Activated CD4-positive, alpha-beta T cell treated with anti-CD3 and anti-CD28 coated beads for 36 hours (primary cell): ENCODE measurements at regions not wholly inside any gene's neighbourhood (a gene's known extent, or its start where the extent isn't known, plus 50 kb on each side); places are given as distances from the start of the nearest gene placed in this dataset.
"Not testable (repeated sequence)": the region's sequence is repeated elsewhere in the genome, so short reads cannot be mapped to it uniquely, and the experiment has no call there.

ENCODE experiments used
- ATAC-seq: fragments of 200-7000 bp; cut with Tn5 transposase; one replicate; pipeline ENCODE4 v1.10.0; 2021; ENCODE audit warnings: mild to moderate bottlenecking, moderate library complexity
- CTCF ChIA-PET: fragments of 350-600 bp; sonication (Branson Sonifier 250); formaldehyde crosslinking; loops from one replicate; lab custom pipeline; 2021; ENCODE audit warnings: antibody characterized with exemption; lab: Charles Lee
- POLR2A ChIA-PET: fragments of 350-600 bp; sonication (Branson Sonifier 250); formaldehyde crosslinking; loops from one replicate; lab custom pipeline; 2021; ENCODE audit warnings: antibody characterized with exemption, inconsistent platforms; lab: Charles Lee
- DNase-seq: peaks from one replicate; pipeline ENCODE4 v3.0.0-alpha.2; 2020
- H3K27ac Mint-ChIP-seq: one replicate; pipeline ENCODE4 v1.8.0; 2021; ENCODE audit warnings: mixed read lengths
- H3K27me3 Mint-ChIP-seq: one replicate; pipeline ENCODE4 v1.8.0; 2021; ENCODE audit warnings: mixed read lengths
- H3K36me3 Mint-ChIP-seq: one replicate; pipeline ENCODE4 v1.8.0; 2021; ENCODE audit warnings: low read depth, mixed read lengths
- H3K4me1 Mint-ChIP-seq: one replicate; pipeline ENCODE4 v1.8.0; 2021; ENCODE audit warnings: mixed read lengths
- H3K4me3 Mint-ChIP-seq: one replicate; pipeline ENCODE4 v1.8.0; 2021; ENCODE audit warnings: mild to moderate bottlenecking, moderate library complexity, mixed read lengths
- H3K9me3 Mint-ChIP-seq: one replicate; pipeline ENCODE4 v1.8.0; 2021; ENCODE audit warnings: low read depth, mixed read lengths
- intact Hi-C, 2 experiments: fragments of 100-400 bp; cut with DNase I in 1 of 2; cut with micrococcal nuclease in 1 of 2; formaldehyde crosslinking; loops; one replicate each; pipeline versions ENCODE4 v1.14.2 to v1.15.1; 2022 to 2024; cut with DNase I, micrococcal nuclease

DNA sequence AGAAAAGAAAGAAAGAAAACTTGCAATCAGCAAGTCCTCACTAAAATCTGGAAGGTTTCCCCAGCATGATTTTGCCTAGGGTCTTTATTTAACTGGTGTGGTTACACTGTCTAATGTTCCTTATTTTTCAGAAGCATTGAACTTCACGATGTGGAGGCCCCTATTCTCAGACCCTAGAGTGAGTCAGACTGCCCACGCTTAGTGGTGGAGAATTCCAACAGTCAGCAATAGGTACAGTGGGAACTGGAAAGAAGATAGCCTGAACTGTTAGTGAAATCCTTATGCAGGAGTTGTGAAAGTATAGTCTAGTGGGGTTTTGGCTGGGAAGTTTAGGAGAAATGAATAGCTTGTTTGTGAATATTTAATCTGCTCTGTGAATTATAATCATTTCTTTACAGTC is 115.0 kb downstream of the FZD1 start:
- ChIA-PET CTCF (no interaction called here), POLR2A (no interaction called here)
- DNase-seq: no peak
- Mint-ChIP-seq H3K4me3 (no peak overlapping the region), H3K36me3 (no peaks in the 10 kb centered on the region), H3K27me3 (no peaks in the 10 kb centered on the region), H3K9me3 (no peaks in the 10 kb centered on the region), H3K4me1 (no peaks in the 10 kb centered on the region), H3K27ac (no peak overlapping the region)
- ATAC-seq: no peak
- intact Hi-C loops: no loop called here

DNA sequence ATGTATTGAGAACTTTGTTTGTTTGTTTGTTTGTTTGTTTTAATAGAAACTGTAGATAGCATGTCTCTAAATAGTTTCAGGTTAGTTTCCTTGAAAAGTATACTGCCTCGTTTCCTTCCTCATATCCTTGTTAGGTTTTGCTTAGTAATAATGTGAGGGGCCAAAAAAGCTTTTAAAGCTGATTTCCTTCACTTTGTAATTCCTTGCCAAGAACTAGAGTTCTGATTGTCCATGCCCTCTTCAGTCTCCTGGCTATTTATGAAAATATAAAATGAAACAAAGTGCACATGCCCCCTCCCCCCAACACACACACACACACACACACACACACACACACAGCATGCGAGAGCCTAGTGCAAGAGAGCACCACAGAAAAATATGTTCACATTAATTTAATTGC is 115.8 kb downstream of the FZD1 start:
- ATAC-seq (no peak), DNase-seq (no peak)
- H3K36me3 Mint-ChIP-seq: no peaks in the 10 kb centered on the region
- POLR2A ChIA-PET: no interaction called here
- no peaks in the 10 kb centered on the region for H3K4me1 Mint-ChIP-seq
- intact Hi-C loops: no loop called here
- no peak overlapping the region for H3K27ac Mint-ChIP-seq
- CTCF ChIA-PET: no interaction called here
- no peaks in the 10 kb centered on the region for H3K27me3 Mint-ChIP-seq
- no peaks in the 10 kb centered on the region for H3K9me3 Mint-ChIP-seq
- no peak overlapping the region for H3K4me3 Mint-ChIP-seq

DNA sequence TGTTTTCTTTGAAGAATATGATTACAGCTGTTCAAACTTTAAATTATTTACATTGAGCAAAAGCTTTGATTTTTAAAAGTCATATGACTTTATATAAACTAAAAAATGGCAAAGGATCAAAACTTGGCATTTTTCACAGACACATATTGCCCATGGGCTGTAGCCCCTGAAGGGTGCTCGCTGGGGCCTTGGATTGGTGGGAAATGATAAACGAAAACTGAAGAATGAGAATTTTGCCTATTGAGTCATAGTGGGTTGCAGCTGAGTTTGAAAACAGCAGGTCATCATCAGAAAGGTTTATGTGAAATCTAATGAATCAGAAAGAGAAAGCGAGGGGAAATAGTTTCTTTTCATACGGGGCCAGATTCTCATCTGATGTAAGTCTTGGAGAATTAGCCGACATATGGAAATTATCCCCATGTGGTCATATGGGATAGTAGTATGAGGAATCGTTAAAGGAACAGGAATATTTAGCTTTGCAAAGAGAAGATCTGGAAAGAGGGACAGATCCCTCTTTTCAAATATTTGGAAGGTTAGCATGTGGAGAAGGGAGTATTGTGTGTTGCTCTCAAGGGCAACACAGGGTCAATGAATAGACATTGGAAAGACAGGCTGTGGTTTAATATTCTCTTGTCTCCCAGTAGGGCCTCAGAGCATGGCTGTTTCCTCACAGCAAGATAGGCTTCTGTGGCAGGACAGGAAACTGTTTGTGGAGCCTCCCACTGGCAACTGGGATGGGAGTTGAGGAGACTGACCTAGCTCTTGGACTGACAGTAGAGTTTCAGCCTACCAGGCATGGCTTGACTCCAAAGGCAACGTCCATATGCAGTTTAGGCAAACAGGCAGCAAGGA is 119.0 kb downstream of the FZD1 start:
- Mint-ChIP-seq H3K27ac (no peak overlapping the region), H3K36me3 (no peaks in the 10 kb centered on the region), H3K27me3 (no peaks in the 10 kb centered on the region), H3K4me3 (no peak overlapping the region), H3K4me1 (no peaks in the 10 kb centered on the region), H3K9me3 (no peaks in the 10 kb centered on the region)
- ChIA-PET CTCF (no interaction called here), POLR2A (no interaction called here)
- DNase-seq: no peak
- ATAC-seq: no peak
- intact Hi-C loops: no loop called here

DNA sequence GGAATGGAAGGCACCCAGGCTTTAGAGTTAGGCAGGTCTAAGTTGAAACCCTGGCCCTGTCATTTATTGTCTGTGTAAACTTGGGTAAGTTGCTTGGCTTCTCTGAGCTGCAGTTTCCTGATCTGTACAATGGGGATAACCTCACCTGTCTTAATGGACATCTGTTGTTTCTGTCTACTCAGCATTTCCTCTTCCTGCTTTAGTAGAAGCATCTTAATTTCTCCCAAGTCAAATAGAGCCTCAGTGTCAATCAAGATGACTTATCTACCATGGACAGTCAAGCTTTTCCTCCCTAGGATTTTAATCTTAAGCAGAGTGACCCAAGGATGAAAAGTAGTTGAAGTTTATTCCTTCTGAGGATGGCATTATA is 119.7 kb downstream of the FZD1 start:
- intact Hi-C loops: no loop called here
- no peaks in the 10 kb centered on the region for H3K36me3 Mint-ChIP-seq
- H3K27me3 Mint-ChIP-seq: no peaks in the 10 kb centered on the region
- POLR2A ChIA-PET: no interaction called here
- no peak for DNase-seq
- no peaks in the 10 kb centered on the region for H3K4me1 Mint-ChIP-seq
- CTCF ChIA-PET: interaction anchor here (0.9 kb wide), 1 partner anchor 12 kb away, joined by 3 read pairs; no protein-coding TSS in a partner anchor
- H3K27ac Mint-ChIP-seq: no peak overlapping the region
- H3K4me3 Mint-ChIP-seq: no peak overlapping the region
- no peak for ATAC-seq
- no peaks in the 10 kb centered on the region for H3K9me3 Mint-ChIP-seq

DNA sequence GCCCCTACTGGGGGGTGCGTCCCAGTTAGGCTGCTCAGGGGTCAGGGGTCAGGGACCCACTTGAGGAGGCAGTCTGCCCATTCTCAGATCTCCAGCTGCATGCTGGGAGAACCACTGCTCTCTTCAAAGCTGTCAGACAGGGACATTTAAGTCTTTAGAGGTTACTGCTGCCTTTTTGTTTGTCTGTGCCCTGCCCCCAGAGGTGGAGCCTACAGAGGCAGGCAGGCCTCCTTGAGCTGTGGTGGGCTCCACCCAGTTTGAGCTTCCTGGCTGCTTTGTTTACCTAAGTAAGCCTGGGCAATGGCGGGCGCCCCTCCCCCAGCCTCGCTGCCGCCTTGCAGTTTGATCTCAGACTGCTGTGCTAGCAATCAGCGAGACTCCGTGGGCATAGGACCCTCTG is 130.5 kb downstream of the FZD1 start:
- intact Hi-C loops, H3K4me1 Mint-ChIP-seq, CTCF ChIA-PET, H3K36me3 Mint-ChIP-seq, ATAC-seq, H3K4me3 Mint-ChIP-seq, H3K9me3 Mint-ChIP-seq, H3K27ac Mint-ChIP-seq, DNase-seq, POLR2A ChIA-PET, H3K27me3 Mint-ChIP-seq: not testable (repeated sequence)

DNA sequence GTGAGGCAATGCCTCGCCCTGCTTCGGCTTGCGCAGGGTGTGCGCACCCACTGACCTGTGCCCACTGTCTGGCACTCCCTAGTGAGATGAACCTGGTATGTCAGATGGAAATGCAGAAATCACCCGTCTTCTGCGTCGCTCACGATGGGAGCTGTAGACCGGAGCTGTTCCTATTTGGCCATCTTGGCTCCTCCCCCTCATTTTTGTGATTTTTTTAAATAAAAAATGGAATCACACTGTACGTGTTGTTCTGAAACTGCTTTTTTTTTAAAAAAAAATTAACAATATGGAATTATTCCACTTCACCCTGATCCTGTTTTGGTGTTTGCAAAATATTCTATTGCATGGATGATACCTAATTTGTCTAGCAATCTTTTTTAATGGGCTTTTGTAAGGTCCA is 131.1 kb downstream of the FZD1 start:
- H3K9me3 Mint-ChIP-seq, H3K4me1 Mint-ChIP-seq, ATAC-seq, CTCF ChIA-PET, H3K36me3 Mint-ChIP-seq, DNase-seq, H3K4me3 Mint-ChIP-seq, H3K27me3 Mint-ChIP-seq, intact Hi-C loops, POLR2A ChIA-PET, H3K27ac Mint-ChIP-seq: not testable (repeated sequence)

DNA sequence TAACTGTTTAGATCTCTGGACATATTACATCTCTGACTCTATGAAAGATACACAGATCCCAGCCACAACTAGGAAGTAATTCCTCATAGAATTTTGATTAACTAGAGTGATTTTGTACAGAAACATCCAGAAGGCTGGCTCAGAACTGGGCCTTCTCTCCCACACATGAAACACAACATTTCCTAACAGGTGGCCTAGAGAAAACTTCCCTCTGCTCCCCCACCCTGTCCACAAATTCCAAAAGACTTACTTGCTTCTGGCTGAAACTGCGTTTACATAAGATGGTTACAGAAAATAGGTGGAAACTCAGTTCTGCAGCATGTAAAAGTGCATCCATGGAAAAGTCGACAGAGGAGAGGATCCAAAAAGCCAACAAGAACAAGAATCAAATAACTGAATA is 132.9 kb downstream of the FZD1 start:
- peaks cover 5% of the 10 kb centered on the region for H3K9me3 Mint-ChIP-seq
- CTCF ChIA-PET: no interaction called here

DNA sequence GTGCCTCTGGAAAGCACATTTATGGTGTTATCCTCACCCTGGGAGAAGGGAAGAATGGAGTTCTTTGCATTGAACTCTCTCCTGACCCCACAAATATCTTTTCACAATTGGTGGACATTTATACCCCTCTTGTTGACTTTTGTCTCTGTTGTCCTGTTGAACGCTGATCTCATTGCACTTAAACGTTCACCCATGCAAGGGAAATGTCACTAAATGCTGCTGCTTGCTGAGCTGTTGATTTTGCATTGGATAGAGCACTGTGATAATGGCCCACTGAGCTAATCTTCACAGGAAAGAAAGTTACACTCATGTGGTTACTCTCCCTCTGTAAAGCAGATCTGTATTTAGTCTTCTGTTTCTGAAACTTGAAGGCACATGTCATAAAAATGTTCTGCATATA is 133.4 kb downstream of the FZD1 start:
- no peak overlapping the region for H3K27ac Mint-ChIP-seq
- no peaks in the 10 kb centered on the region for H3K36me3 Mint-ChIP-seq
- H3K27me3 Mint-ChIP-seq: peaks cover 4% of the 10 kb centered on the region
- H3K4me3 Mint-ChIP-seq: no peak overlapping the region
- no peaks in the 10 kb centered on the region for H3K4me1 Mint-ChIP-seq
- intact Hi-C loops: no loop called here
- H3K9me3 Mint-ChIP-seq: peaks cover 5% of the 10 kb centered on the region
- DNase-seq (no peak), ATAC-seq (no peak)
- ChIA-PET CTCF (no interaction called here), POLR2A (no interaction called here)

More for the DNA sequence above, 132.9 kb downstream of the FZD1 start:
- ATAC-seq (no peak), DNase-seq (no peak)
- no peaks in the 10 kb centered on the region for H3K36me3 Mint-ChIP-seq
- intact Hi-C loops: no loop called here
- peaks cover 4% of the 10 kb centered on the region for H3K27me3 Mint-ChIP-seq
- no peaks in the 10 kb centered on the region for H3K4me1 Mint-ChIP-seq
- H3K27ac Mint-ChIP-seq: no peak overlapping the region
- H3K4me3 Mint-ChIP-seq: no peak overlapping the region
- POLR2A ChIA-PET: no interaction called here

DNA sequence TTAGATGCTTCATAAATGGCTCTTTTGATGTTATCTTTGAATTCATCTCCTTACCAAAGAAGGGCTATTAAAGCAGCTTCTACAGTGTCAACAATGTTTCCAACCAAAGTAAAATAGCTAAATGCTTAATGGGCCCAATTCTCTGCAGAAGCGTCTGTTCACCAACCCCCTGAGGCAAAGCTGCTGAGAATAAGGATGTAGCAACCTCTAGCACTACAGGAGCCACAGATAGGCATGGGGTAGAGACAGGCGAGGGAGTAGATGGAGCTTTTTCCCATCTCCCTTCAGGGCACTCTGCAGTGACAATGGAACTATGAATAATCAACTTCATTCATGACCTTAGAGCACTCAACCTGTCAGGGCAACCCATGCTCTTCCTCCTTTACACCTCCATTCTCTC is 134.1 kb downstream of the FZD1 start:
- ATAC-seq (no peak), DNase-seq (no peak)
- intact Hi-C loops: no loop called here
- Mint-ChIP-seq H3K27ac (no peak overlapping the region), H3K27me3 (peaks cover 4% of the 10 kb centered on the region), H3K4me3 (no peak overlapping the region), H3K36me3 (no peaks in the 10 kb centered on the region), H3K4me1 (no peaks in the 10 kb centered on the region), H3K9me3 (peaks cover 2% of the 10 kb centered on the region)
- POLR2A ChIA-PET: no interaction called here
- CTCF ChIA-PET: no interaction called here

DNA sequence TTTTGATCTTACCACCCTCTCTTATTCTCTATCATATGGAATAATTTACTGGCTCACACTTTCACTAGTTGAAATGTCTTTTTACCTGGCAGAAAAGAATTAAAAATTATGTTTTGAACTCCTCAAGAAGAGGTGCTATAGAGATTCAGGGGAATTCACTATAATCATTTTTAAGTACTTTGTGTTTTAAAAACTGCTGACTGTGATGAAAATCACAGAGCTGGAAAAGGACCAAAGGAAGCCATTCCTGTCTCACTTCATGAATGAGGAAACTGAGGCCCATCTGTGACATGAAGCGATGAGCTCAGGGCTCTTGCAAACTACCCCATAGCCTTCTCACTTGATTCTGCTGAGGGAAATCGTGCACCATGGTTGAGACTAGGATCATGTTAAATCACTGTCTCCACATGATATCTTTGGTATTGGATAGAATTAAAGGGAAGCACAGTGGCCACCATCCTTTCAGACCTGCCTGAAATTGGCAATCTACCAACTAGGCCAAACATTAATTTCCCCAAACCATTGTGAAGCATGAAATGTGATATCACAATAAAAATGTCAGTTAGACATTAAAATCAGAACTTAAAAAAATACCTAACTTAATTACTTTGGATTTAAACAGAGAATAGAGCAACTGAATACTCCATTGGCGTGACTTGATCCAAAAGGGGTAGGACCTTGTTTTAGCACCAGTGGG is 141.0 kb downstream of the FZD1 start:
- intact Hi-C loops: no loop called here
- DNase-seq (no peak), ATAC-seq (no peak)
- Mint-ChIP-seq H3K36me3 (no peaks in the 10 kb centered on the region), H3K27me3 (peaks cover 3% of the 10 kb centered on the region), H3K4me1 (no peaks in the 10 kb centered on the region), H3K9me3 (no peaks in the 10 kb centered on the region), H3K4me3 (no peak overlapping the region), H3K27ac (no peak overlapping the region)
- ChIA-PET CTCF (no interaction called here), POLR2A (no interaction called here)

DNA sequence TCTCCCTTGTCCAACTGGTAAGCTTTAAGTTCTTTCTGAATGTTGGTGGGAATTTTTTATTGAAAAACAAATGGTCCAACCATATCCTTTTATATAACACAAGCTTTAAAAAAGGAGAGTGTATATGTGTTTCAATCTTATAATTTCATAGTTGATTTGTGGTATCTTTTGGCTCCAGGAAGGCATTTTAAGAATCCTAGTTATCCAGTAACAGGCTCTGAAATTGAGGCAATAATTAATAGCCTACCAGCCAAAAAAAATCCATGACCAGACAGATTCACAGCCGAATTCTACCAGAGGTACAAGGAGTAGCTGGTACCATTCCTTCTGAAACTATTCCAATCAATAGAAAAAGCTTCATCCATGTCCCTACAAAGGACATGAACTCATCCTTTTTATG is 141.6 kb downstream of the FZD1 start:
- H3K27me3 Mint-ChIP-seq, intact Hi-C loops, DNase-seq, H3K4me3 Mint-ChIP-seq, CTCF ChIA-PET, H3K4me1 Mint-ChIP-seq, H3K9me3 Mint-ChIP-seq, POLR2A ChIA-PET, H3K27ac Mint-ChIP-seq, H3K36me3 Mint-ChIP-seq, ATAC-seq: not testable (repeated sequence)

DNA sequence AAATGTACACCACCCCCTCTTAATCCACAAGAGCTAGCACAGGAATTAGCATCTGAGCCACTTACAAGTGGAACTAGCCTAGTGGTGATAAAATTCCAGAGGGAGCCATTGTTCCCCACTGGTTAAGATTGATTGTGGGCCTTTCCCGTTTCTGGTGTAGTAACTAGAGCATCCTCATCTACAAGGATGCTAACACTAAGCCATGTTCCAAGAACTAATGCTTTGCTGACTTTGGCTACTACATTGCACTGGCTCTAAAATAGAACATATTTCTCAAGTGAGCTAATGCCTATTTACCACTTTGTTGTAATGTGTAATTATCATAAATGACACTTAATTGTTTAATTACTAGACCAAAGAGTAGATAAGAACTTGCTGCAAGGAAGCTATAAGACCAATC is 143.7 kb downstream of the FZD1 start:
- no peak overlapping the region for H3K27ac Mint-ChIP-seq
- intact Hi-C loops: no loop called here
- H3K4me3 Mint-ChIP-seq: no peak overlapping the region
- no peaks in the 10 kb centered on the region for H3K9me3 Mint-ChIP-seq
- CTCF ChIA-PET: interaction anchor here (0.6 kb wide), 1 partner anchor 31 kb away, joined by 3 read pairs; no protein-coding TSS in a partner anchor
- H3K27me3 Mint-ChIP-seq: no peaks in the 10 kb centered on the region
- POLR2A ChIA-PET: no interaction called here
- no peaks in the 10 kb centered on the region for H3K36me3 Mint-ChIP-seq
- ATAC-seq (no peak), DNase-seq (no peak)
- no peaks in the 10 kb centered on the region for H3K4me1 Mint-ChIP-seq
